Glutamatergic neuron (in vitro differentiated cells): ENCODE measurements at regions not wholly inside any gene's neighbourhood (a gene's known extent, or its start where the extent isn't known, plus 50 kb on each side); places are given as distances from the start of the nearest gene placed in this dataset.

Experiments
- DNase-seq: peaks from one replicate; pipeline ENCODE4 v3.0.0; 2022
- H3K27ac Mint-ChIP-seq: one replicate; pipeline ENCODE4 v1.8.0; 2020; ENCODE audit warnings: mild to moderate bottlenecking, mixed read lengths, inconsistent platforms; ENCODE audit not compliant: unreplicated experiment
- H3K27me3 Mint-ChIP-seq: one replicate; pipeline ENCODE4 v1.8.0; 2020; ENCODE audit warnings: mild to moderate bottlenecking, moderate library complexity, mixed read lengths, inconsistent platforms; ENCODE audit not compliant: unreplicated experiment
- H3K36me3 Mint-ChIP-seq: one replicate; pipeline ENCODE4 v1.8.0; 2020; ENCODE audit warnings: mild to moderate bottlenecking, mixed read lengths, inconsistent platforms; ENCODE audit not compliant: unreplicated experiment
- H3K4me1 Mint-ChIP-seq: one replicate; pipeline ENCODE4 v1.8.0; 2020; ENCODE audit warnings: mild to moderate bottlenecking, low read depth, mixed read lengths, inconsistent platforms; ENCODE audit not compliant: unreplicated experiment
- H3K4me3 Mint-ChIP-seq: one replicate; pipeline ENCODE4 v1.8.0; 2020; ENCODE audit warnings: mild to moderate bottlenecking, mixed read lengths, inconsistent platforms; ENCODE audit not compliant: unreplicated experiment
- H3K9me3 Mint-ChIP-seq: one replicate; pipeline ENCODE4 v1.8.0; 2020; ENCODE audit warnings: mild to moderate bottlenecking, moderate library complexity, mixed read lengths, inconsistent platforms; ENCODE audit not compliant: unreplicated experiment
- TF ChIP-seq, protein P1 (sequence below): fragments of 200-600 bp; sonication (generic); IDR thresholded peaks from one replicate; pipeline ENCODE4 v1.5.0; 2021; ENCODE audit not compliant: partially characterized antibody, unreplicated experiment

DNA sequence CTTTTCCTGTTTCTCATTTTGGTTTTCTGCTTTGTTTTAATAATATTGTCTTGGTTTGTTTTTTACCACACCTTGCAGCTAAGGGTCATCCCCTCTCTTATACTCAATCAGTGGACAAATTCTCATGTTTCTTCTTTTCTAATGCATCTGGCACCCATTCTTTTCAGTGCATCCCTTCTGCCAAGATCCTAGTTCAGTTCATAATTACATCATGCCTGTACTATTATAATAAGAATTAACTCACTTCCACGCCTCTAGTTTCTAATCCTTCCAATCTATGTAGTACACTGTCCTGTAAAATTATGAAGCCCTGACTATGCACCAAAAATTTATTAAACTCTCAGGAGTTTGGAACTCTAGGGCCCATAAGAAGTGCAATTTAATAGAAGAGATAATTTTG, 126.1 kb downstream of the FAT4 start:
- Mint-ChIP-seq H3K9me3 (no peaks in the 10 kb centered on the region), H3K36me3 (no peaks in the 10 kb centered on the region), H3K27me3 (no peaks in the 10 kb centered on the region), H3K4me3 (no peak overlapping the region), H3K27ac (no peak overlapping the region), H3K4me1 (no peaks in the 10 kb centered on the region)
- TF ChIP-seq, protein P1, sequence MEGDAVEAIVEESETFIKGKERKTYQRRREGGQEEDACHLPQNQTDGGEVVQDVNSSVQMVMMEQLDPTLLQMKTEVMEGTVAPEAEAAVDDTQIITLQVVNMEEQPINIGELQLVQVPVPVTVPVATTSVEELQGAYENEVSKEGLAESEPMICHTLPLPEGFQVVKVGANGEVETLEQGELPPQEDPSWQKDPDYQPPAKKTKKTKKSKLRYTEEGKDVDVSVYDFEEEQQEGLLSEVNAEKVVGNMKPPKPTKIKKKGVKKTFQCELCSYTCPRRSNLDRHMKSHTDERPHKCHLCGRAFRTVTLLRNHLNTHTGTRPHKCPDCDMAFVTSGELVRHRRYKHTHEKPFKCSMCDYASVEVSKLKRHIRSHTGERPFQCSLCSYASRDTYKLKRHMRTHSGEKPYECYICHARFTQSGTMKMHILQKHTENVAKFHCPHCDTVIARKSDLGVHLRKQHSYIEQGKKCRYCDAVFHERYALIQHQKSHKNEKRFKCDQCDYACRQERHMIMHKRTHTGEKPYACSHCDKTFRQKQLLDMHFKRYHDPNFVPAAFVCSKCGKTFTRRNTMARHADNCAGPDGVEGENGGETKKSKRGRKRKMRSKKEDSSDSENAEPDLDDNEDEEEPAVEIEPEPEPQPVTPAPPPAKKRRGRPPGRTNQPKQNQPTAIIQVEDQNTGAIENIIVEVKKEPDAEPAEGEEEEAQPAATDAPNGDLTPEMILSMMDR: no peak
- no peak for DNase-seq

DNA sequence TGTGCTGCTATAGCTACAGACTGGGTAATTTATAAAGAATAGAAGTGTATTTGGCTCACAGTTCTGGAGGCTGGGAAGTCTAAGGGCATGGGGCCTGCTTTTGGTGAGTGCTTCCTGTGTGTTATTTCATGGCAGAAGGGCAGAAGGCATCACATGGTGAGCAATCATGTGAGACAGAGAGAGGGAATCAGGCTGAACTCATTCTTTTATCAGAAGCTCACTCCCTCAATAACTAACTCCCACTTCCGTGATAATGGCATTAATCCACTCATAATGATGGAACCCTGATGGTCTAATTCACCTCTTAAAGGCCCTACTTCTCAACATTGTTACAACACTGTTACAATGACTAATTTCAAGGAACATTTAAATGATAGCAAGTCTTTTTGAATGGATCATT, 129.4 kb downstream of the FAT4 start:
- no peak overlapping the region for H3K27ac Mint-ChIP-seq
- H3K36me3 Mint-ChIP-seq: no peaks in the 10 kb centered on the region
- DNase-seq: no peak
- H3K4me3 Mint-ChIP-seq: no peak overlapping the region
- no peaks in the 10 kb centered on the region for H3K27me3 Mint-ChIP-seq
- TF ChIP-seq, protein P1: no peak
- no peaks in the 10 kb centered on the region for H3K9me3 Mint-ChIP-seq
- H3K4me1 Mint-ChIP-seq: no peaks in the 10 kb centered on the region

DNA sequence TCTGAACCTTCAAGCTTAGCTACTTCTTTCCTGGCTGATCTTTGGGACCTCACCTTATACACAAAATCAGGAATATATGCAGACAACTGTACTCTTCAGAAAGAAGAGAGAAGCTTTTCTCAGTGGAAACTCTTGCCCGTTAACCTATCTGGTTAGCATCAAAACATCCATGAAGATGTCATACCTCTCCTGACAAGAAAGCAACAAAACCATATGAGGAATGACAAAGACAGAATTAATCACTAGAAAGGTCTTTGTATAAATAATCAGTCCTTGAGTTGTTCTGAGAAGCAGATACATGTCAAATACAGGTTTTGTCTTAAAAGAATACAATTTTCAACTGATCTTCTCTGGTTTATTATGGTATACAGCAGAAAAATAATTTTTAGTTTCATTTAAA, 130.8 kb downstream of the FAT4 start:
- Mint-ChIP-seq H3K4me3 (no peak overlapping the region), H3K9me3 (no peaks in the 10 kb centered on the region), H3K4me1 (no peaks in the 10 kb centered on the region), H3K27ac (no peak overlapping the region), H3K36me3 (no peaks in the 10 kb centered on the region), H3K27me3 (no peaks in the 10 kb centered on the region)
- DNase-seq: no peak
- TF ChIP-seq, protein P1: no peak

DNA sequence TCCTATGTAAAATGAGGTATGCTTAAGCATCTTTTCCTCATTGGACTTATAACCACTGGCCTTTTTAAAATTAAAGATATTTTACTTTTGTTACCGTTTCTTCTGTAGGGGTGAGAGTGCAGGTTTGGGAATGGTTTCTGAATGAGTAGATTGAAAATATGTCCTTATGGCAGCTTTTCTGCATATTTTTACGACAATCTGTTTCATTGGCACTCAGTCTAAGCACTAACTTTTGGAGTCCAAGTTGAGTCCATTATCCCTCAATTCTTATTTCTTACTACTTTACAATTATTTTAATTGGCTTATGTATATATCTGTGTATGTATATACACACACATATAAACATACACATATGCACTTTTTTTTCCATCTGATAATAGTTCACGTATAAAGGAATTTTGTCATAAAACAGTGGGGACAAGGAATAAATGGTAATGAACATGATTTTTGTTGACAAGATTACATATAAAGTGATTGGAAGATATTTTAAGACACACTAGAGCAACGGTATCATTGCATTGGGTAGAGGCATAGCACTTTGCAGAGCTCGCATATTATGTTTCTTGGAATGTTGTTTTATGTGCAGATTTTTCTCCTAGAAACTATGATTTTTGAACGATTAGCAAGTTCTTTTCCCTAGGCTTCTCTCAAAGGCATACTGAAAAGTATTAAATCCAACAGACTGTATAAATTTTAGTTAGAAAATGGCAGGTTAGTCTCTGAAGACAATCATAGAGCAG, 133.0 kb downstream of the FAT4 start:
- TF ChIP-seq, protein P1: no peak
- H3K9me3 Mint-ChIP-seq: no peaks in the 10 kb centered on the region
- H3K4me1 Mint-ChIP-seq: no peaks in the 10 kb centered on the region
- H3K36me3 Mint-ChIP-seq: no peaks in the 10 kb centered on the region
- no peaks in the 10 kb centered on the region for H3K27me3 Mint-ChIP-seq
- H3K27ac Mint-ChIP-seq: no peak overlapping the region
- no peak overlapping the region for H3K4me3 Mint-ChIP-seq
- DNase-seq: no peak

DNA sequence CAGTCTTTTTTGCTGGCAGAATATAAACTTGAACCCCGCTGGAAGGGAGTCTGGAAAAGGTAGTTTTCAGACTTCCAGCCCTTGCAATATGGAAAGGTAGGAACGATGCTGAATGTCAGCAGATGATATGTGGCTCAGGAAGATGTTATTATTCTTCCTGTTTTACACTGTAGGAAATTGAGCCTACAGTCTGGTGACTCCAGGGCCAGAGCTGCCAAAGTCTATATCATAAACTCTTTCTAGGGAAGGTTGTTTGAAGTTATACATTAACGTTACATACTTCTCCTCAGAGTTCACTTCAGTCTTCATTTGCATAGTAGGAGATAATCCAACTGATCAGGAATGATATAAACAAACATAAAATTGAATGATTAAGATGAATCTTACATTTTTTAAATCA, 141.3 kb downstream of the FAT4 start:
- Mint-ChIP-seq H3K27ac (no peak overlapping the region), H3K4me3 (no peak overlapping the region), H3K36me3 (no peaks in the 10 kb centered on the region), H3K27me3 (no peaks in the 10 kb centered on the region), H3K9me3 (no peaks in the 10 kb centered on the region), H3K4me1 (no peaks in the 10 kb centered on the region)
- TF ChIP-seq, protein P1: no peak
- DNase-seq: no peak
